ENCODE measurements at regions not wholly inside any gene's neighbourhood (a gene's known extent, or its start where the extent isn't known, plus 50 kb on each side); places are given as distances from the start of the nearest gene placed in this dataset.

DNA sequence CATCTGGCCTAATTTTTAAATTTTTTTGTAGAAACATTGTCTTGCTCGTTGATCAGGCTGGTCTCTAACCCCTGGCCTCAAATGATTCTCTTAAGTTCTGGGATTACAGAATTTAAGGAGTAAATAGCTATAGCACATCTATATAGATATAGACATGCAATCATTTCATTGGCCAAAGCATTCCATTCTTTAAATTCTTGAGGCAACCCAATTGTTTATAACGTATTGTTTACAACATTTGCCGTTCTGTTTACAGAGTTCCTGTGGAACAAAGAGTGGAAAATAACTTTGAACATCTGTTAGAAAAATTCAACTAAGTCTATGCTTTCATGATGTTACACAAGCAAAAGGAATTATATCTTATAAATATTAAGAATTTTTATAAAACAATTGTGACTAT lies 205.2 kb upstream of the ROBO2 start:
- TF ChIP-seq, protein P1, sequence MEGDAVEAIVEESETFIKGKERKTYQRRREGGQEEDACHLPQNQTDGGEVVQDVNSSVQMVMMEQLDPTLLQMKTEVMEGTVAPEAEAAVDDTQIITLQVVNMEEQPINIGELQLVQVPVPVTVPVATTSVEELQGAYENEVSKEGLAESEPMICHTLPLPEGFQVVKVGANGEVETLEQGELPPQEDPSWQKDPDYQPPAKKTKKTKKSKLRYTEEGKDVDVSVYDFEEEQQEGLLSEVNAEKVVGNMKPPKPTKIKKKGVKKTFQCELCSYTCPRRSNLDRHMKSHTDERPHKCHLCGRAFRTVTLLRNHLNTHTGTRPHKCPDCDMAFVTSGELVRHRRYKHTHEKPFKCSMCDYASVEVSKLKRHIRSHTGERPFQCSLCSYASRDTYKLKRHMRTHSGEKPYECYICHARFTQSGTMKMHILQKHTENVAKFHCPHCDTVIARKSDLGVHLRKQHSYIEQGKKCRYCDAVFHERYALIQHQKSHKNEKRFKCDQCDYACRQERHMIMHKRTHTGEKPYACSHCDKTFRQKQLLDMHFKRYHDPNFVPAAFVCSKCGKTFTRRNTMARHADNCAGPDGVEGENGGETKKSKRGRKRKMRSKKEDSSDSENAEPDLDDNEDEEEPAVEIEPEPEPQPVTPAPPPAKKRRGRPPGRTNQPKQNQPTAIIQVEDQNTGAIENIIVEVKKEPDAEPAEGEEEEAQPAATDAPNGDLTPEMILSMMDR (IDR thresholded peaks at IDR 0.05; ENCODE audit: insufficient read depth, low read length), result no peak
- TF ChIP-seq, protein P2, sequence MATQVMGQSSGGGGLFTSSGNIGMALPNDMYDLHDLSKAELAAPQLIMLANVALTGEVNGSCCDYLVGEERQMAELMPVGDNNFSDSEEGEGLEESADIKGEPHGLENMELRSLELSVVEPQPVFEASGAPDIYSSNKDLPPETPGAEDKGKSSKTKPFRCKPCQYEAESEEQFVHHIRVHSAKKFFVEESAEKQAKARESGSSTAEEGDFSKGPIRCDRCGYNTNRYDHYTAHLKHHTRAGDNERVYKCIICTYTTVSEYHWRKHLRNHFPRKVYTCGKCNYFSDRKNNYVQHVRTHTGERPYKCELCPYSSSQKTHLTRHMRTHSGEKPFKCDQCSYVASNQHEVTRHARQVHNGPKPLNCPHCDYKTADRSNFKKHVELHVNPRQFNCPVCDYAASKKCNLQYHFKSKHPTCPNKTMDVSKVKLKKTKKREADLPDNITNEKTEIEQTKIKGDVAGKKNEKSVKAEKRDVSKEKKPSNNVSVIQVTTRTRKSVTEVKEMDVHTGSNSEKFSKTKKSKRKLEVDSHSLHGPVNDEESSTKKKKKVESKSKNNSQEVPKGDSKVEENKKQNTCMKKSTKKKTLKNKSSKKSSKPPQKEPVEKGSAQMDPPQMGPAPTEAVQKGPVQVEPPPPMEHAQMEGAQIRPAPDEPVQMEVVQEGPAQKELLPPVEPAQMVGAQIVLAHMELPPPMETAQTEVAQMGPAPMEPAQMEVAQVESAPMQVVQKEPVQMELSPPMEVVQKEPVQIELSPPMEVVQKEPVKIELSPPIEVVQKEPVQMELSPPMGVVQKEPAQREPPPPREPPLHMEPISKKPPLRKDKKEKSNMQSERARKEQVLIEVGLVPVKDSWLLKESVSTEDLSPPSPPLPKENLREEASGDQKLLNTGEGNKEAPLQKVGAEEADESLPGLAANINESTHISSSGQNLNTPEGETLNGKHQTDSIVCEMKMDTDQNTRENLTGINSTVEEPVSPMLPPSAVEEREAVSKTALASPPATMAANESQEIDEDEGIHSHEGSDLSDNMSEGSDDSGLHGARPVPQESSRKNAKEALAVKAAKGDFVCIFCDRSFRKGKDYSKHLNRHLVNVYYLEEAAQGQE (IDR thresholded peaks at IDR 0.05; ENCODE audit: insufficient replicate concordance, low read depth), result no peak
- TF ChIP-seq POLR2AphosphoS5 (IDR thresholded peaks at IDR 0.05; ENCODE audit: low read depth), result no peak
- TF ChIP-seq GABPA (IDR thresholded peaks at IDR 0.05; ENCODE audit: low read depth), result no peak
- TF ChIP-seq SPI1 (IDR thresholded peaks at IDR 0.05; ENCODE audit: borderline replicate concordance, low read depth), result no peak

All from HL-60 (cell line).